CD4-positive, alpha-beta T cell treated with Interleukin-4 for 1 hour (primary cell): ENCODE measurements at regions not wholly inside any gene's neighbourhood (a gene's known extent, or its start where the extent isn't known, plus 50 kb on each side); places are given as distances from the start of the nearest gene placed in this dataset.

Experiments
- DNase-seq, 2 donors: peaks; one replicate each; pipeline ENCODE4 v3.0.0-alpha.2; 2020 to 2022

GRCh38 chr2:237171396-237171795 lies 85.7 kb downstream of the COPS8 start:
- DNase-seq: no peak

- DNase-seq: no peak
Measured at GRCh38 chr2:237171881-237172280, 86.2 kb downstream of the COPS8 start.

DNA sequence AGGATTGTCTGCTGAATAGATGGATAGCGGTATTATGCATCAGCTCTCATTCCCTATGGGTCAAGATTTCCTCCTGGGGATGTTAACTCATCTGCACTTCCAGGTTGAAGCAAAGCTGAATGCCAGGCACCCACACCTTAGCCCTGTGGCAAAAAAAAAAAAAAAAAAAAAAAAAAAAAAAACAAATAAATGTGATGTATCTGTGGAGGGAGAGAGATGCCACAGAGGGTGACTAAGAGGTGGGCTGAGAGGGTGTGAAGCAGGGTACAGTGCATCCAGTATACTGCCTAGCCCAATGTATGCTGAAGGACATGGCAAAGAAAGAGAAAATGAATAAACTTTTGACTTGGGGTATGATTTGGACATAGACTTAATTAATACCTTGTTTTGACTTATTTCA lies 91.4 kb downstream of the COPS8 start:
- no peak for DNase-seq

GRCh38 chr2:237177986-237178385 lies 92.3 kb downstream of the COPS8 start:
- no peak for DNase-seq

GRCh38 chr2:237178396-237178795 lies 92.7 kb downstream of the COPS8 start:
- no peak for DNase-seq

GRCh38 chr2:237179161-237179560 lies 93.5 kb downstream of the COPS8 start:
- no peak for DNase-seq

GRCh38 chr2:237180187-237180586 lies 94.5 kb downstream of the COPS8 start:
- DNase-seq: no peak

DNA sequence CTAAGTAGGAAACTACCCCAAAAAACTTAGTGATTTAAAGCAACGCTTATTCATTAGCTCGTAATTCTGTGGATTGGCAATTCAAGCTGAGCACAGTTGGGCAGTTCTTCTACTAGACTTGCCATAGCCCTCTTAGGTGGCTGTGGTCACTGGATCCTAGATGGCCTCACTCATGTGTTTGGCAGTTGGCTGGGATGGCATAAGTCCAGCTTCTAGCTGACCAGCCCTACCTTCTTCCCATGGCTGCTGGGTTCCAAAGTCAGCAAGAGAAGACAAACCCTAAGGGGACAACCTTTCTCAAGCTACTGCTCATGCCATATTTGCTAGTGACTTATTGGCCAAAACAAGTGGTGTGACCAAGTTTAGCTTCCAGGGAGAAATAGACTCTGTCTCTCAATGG lies 95.3 kb downstream of the COPS8 start:
- DNase-seq: no peak

DNA sequence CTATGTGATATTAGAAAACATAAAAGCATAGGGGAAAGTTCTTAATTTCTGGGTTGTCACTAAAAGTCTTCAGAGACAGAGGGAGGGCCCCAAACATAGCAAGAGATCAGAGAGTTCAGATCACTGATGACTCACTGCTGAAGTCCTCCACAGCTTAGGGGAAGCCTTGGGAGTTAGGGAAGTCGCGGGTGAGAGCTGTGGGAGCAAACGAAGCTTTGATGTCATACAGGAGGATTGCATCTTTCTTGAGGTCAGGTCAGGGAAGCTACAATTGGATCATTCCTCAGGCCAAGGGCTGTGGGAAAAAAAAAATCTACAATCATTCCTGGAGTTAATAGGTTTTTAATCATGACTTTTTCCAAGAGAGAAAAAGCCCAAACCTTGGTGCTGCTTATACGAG lies 96.2 kb downstream of the COPS8 start:
- no peak for DNase-seq

DNA sequence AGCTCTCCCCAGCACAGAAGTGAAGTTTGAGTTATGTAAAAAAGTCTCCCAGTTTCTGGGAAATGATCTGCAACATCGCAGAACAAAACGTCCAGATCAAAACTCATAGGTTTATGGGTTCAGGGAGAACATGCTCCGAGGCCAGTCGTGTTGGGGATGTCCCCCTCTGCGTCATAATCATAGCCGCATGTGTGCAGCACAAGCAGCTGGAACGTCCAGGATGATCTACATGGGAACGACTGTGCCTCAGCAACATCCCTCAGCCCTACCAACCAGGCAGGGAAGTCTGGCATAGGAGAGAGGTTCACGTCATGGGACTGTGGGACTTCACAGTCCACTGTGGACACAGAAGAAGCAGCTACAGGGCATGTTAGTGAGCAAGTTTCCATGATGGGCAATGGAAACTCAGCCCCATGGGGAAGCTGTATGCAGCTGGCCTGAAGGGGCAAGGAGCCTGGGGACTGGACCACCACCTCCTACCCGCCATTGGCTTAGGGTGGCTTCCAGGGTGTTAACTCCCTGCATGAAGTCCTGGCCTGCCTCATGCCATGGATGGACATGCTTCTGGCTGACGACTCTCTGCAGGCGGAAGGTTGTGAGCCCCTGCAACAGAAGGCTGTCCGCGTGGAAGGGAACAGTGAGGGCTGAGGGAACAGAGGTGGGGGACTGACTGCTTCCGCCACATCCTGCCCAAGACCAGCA lies 96.9 kb downstream of the COPS8 start:
- DNase-seq: no peak

- DNase-seq: no peak
Measured at GRCh38 chr2:237184192-237184918, 98.7 kb downstream of the COPS8 start.

- DNase-seq: no peak
Measured at GRCh38 chr2:237184919-237185552, 99.3 kb downstream of the COPS8 start.

- no peak for DNase-seq
Measured at GRCh38 chr2:237185553-237185925, 99.8 kb downstream of the COPS8 start.

DNA sequence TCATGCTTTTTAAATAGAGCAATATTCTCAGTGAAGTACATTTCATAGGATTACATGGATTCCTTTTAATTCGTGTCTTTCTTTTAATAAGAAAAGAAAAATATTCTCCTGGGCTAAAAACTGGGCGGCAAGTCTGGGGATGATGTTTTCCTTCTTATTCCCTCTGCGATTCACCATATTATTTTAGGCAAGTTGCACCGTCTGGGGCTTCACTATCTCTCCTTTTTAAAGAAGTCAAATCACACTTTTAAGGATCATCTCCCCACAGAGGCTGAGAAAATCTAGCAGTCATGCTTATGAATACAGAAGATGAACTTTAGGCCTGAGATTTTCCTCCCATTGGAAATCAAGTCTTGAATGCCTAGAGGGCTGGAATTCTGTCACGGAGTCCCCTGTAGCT lies 104.1 kb downstream of the COPS8 start:
- no peak for DNase-seq

GRCh38 chr2:237190966-237191713 lies 105.5 kb downstream of the COPS8 start:
- no peak for DNase-seq

GRCh38 chr2:237191714-237192081 lies 106.0 kb downstream of the COPS8 start:
- no peak for DNase-seq

GRCh38 chr2:237192881-237193280 lies 107.2 kb downstream of the COPS8 start:
- DNase-seq: no peak

GRCh38 chr2:237193436-237193835 lies 107.7 kb downstream of the COPS8 start:
- no peak for DNase-seq

DNA sequence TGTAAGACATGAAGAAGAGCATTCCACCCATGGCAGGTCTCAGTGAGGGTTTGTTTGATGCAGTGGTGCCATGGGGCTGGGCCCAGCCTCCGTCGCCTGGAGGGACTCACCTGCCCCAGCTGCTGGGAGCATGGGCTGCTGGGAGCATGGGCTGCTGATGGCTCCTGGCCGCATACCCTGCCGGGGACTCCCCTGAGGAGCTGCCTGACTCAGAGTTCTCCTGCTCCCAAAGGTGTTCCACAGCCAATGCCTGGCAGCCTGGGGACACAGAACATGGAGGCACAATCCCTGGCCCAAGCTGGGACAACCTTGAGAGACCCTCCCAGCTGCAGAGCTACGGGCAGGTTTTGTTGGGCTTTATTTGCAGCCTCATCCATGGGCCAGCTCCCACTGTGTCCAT lies 108.4 kb downstream of the COPS8 start:
- DNase-seq: no peak

- no peak for DNase-seq
Measured at GRCh38 chr2:237194906-237195305, 109.2 kb downstream of the COPS8 start.

DNA sequence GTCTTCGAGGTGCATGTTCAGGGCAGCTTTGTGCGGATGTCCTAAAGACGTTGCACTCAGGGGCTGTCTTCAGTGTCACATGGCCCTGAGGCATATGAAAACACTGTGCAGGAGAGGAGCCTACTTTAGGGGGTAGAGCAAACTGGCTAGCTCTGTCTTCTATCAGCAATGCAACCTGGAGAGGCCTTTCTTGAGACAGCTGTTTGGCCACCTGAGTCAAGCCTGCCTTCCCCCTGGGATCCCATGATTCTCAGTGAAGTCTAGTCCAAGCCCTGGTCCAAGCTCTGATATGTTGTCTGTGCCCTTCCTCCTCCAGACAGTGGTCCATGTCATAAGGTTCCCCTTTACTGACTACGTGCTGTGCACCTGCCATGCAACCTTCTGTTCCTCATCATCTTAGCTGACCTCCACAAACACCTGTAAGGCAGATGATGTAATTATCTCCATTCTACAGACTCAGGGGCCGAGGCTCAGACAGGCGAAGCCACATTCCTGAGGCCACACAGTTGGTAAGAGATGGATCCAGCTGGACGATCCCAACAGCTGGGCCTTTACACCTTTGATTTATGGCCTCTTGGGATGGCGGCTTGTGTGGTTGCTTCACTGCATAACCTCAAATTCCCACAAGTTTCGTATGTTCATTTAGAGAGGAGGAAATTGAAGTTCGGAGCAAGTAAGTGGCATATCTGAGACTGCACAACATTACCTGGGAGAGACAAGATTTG lies 109.9 kb downstream of the COPS8 start:
- peak in 1 of 2 donors; percentile 2 for DNase-seq

DNA sequence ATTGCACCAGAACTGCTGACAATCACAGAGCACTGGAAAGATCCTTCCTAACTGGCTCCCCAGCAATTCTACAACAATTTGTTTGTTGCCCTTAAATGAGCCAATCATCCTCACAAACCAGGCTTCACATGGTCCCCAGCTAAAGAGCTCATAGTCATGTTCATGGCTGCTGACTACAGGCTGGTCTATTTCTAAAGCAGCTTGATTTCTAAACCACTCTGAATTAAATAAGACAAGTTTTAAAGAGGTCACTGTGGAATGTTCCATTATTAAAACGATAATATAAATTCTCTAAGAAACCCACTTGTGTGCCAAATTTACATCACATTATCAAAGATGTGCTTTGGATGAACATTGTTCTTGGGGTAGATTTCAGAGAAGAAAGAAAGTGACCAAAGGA lies 110.7 kb downstream of the COPS8 start:
- DNase-seq: no peak
